Mesothelial cell of epicardium (in vitro differentiated cells): ENCODE measurements at regions not wholly inside any gene's neighbourhood (a gene's known extent, or its start where the extent isn't known, plus 50 kb on each side); places are given as distances from the start of the nearest gene placed in this dataset.

Experiments used
- DNase-seq, 2 experiments: peaks; one replicate each; pipeline ENCODE4 v3.0.0; 2021; ENCODE audit warnings: low spot score in 2 of 2; ENCODE audit not compliant: unreplicated experiment in 2 of 2
- H3K27ac Mint-ChIP-seq: 2 replicates; pipeline ENCODE4 v1.8.0; 2021; ENCODE audit warnings: mixed read lengths
- H3K27me3 Mint-ChIP-seq: 2 replicates; pipeline ENCODE4 v1.8.0; 2021; ENCODE audit warnings: low read depth, mixed read lengths
- H3K36me3 Mint-ChIP-seq: 2 replicates; pipeline ENCODE4 v1.8.0; 2021; ENCODE audit warnings: mixed read lengths
- H3K4me1 Mint-ChIP-seq: 2 replicates; pipeline ENCODE4 v1.8.0; 2021; ENCODE audit warnings: mixed read lengths
- H3K4me3 Mint-ChIP-seq: 2 replicates; pipeline ENCODE4 v1.8.0; 2021; ENCODE audit warnings: mild to moderate bottlenecking, moderate library complexity, mixed read lengths
- H3K9me3 Mint-ChIP-seq: 2 replicates; pipeline ENCODE4 v1.8.0; 2021; ENCODE audit warnings: mixed read lengths
- CTCF ChIP-seq: fragments of 200-600 bp; sonication (generic); IDR thresholded peaks from one replicate; pipeline ENCODE4 v1.5.0; 2021; ENCODE audit warnings: antibody characterized with exemption; ENCODE audit not compliant: unreplicated experiment

GRCh38 chr5:135215617-135216470 is 181.8 kb upstream of the PITX1 start:
- Mint-ChIP-seq H3K4me1 (peaks cover 21% of the 10 kb centered on the region), H3K4me3 (no peak overlapping the region), H3K27ac (no peak overlapping the region), H3K27me3 (peaks cover 8% of the 10 kb centered on the region), H3K36me3 (no peaks in the 10 kb centered on the region), H3K9me3 (no peaks in the 10 kb centered on the region)
- DNase-seq: peak in 1 of 2 experiments; percentile 19
- TF ChIP-seq CTCF: no peak

- TF ChIP-seq CTCF: no peak
- Mint-ChIP-seq H3K9me3 (no peaks in the 10 kb centered on the region), H3K27me3 (peaks cover 8% of the 10 kb centered on the region), H3K27ac (no peak overlapping the region), H3K4me3 (no peak overlapping the region), H3K4me1 (peaks cover 24% of the 10 kb centered on the region), H3K36me3 (no peaks in the 10 kb centered on the region)
- DNase-seq: peak in 1 of 2 experiments; percentile 22
These were observed 181.0 kb upstream of the PITX1 start for GRCh38 chr5:135214897-135215616.

- peak in 1 of 2 experiments; percentile 29 for DNase-seq
These were observed 179.6 kb upstream of the PITX1 start for GRCh38 chr5:135213466-135214239.

GRCh38 chr5:135213027-135213386 is 179.0 kb upstream of the PITX1 start:
- Mint-ChIP-seq H3K27me3 (peaks cover 8% of the 10 kb centered on the region), H3K4me1 (peaks cover 30% of the 10 kb centered on the region), H3K36me3 (no peaks in the 10 kb centered on the region), H3K9me3 (no peaks in the 10 kb centered on the region), H3K27ac (peak overlapping the region; percentile 20), H3K4me3 (no peak overlapping the region)
- no peak for DNase-seq
- no peak for TF ChIP-seq CTCF

More at GRCh38 chr5:135213466-135214239, 179.6 kb upstream of the PITX1 start:
- no peak overlapping the region for H3K4me3 Mint-ChIP-seq
- H3K27me3 Mint-ChIP-seq: peaks cover 8% of the 10 kb centered on the region
- H3K27ac Mint-ChIP-seq: no peak overlapping the region
- H3K9me3 Mint-ChIP-seq: no peaks in the 10 kb centered on the region
- no peak for TF ChIP-seq CTCF
- H3K36me3 Mint-ChIP-seq: no peaks in the 10 kb centered on the region
- peaks cover 29% of the 10 kb centered on the region for H3K4me1 Mint-ChIP-seq

- Mint-ChIP-seq H3K27ac (no peak overlapping the region), H3K27me3 (peaks cover 8% of the 10 kb centered on the region), H3K4me1 (peaks cover 30% of the 10 kb centered on the region), H3K9me3 (no peaks in the 10 kb centered on the region), H3K36me3 (no peaks in the 10 kb centered on the region), H3K4me3 (no peak overlapping the region)
- DNase-seq: peak in 1 of 2 experiments; percentile 24
- no peak for TF ChIP-seq CTCF
These were observed 178.5 kb upstream of the PITX1 start for GRCh38 chr5:135212361-135213026.
